ENCODE measurements at regions not wholly inside any gene's neighbourhood (a gene's known extent, or its start where the extent isn't known, plus 50 kb on each side); places are given as distances from the start of the nearest gene placed in this dataset.
A peak's percentile ranks its signal among the peaks of the same experiment; 100 is the strongest.

- no peak overlapping the region for H3K4me3 ChIP-seq (ENCODE audit: low read depth, low read length)
- ChIA-PET CTCF (no interaction called here), POLR2A (no interaction called here)
- TF ChIP-seq CTCF (IDR thresholded peaks at IDR 0.05; ENCODE audit: insufficient read depth, low read length, missing control alignments), result no peak
- DNase-seq (ENCODE audit: low read depth, low spot score), result no peak
Observed at GRCh38 chr17:73949903-73950592, 253.4 kb upstream of the RPL38 start.

- CTCF ChIA-PET, result no interaction called here
- no peak for DNase-seq (ENCODE audit: low read depth, low spot score)
- POLR2A ChIA-PET, result no interaction called here
- no peak for TF ChIP-seq CTCF (IDR thresholded peaks at IDR 0.05; ENCODE audit: insufficient read depth, low read length, missing control alignments)
- no peak overlapping the region for H3K4me3 ChIP-seq (ENCODE audit: low read depth, low read length)
Observed at GRCh38 chr17:73950593-73950914, 252.9 kb upstream of the RPL38 start.

GRCh38 chr17:73952082-73952479 is 251.4 kb upstream of the RPL38 start:
- ChIA-PET POLR2A (no interaction called here), CTCF (no interaction called here)
- TF ChIP-seq CTCF (IDR thresholded peaks at IDR 0.05; ENCODE audit: insufficient read depth, low read length, missing control alignments), result no peak
- DNase-seq (ENCODE audit: low read depth, low spot score), result no peak
- H3K4me3 ChIP-seq (ENCODE audit: low read depth, low read length), result no peak overlapping the region

- H3K4me3 ChIP-seq (ENCODE audit: low read depth, low read length), result no peak overlapping the region
- DNase-seq (ENCODE audit: low read depth, low spot score), result no peak
- ChIA-PET POLR2A (no interaction called here), CTCF (no interaction called here)
- TF ChIP-seq CTCF (IDR thresholded peaks at IDR 0.05; ENCODE audit: insufficient read depth, low read length, missing control alignments), result peak; percentile 6
Observed at GRCh38 chr17:73952480-73953205, 250.8 kb upstream of the RPL38 start.

- TF ChIP-seq CTCF (IDR thresholded peaks at IDR 0.05; ENCODE audit: insufficient read depth, low read length, missing control alignments), result no peak
- POLR2A ChIA-PET, result no interaction called here
- H3K4me3 ChIP-seq (ENCODE audit: low read depth, low read length), result no peak overlapping the region
- CTCF ChIA-PET, result no interaction called here
- no peak for DNase-seq (ENCODE audit: low read depth, low spot score)
Observed at GRCh38 chr17:73953206-73954033, 250.1 kb upstream of the RPL38 start.

GRCh38 chr17:73954951-73955350 is 248.5 kb upstream of the RPL38 start:
- ChIA-PET POLR2A (no interaction called here), CTCF (no interaction called here)
- H3K4me3 ChIP-seq (ENCODE audit: low read depth, low read length), result no peak overlapping the region
- TF ChIP-seq CTCF (IDR thresholded peaks at IDR 0.05; ENCODE audit: insufficient read depth, low read length, missing control alignments), result no peak
- no peak for DNase-seq (ENCODE audit: low read depth, low spot score)

Data from AG04449 (cell line).